Nephron (organoid): ENCODE measurements at regions not wholly inside any gene's neighbourhood (a gene's known extent, or its start where the extent isn't known, plus 50 kb on each side); places are given as distances from the start of the nearest gene placed in this dataset.
A peak's percentile ranks its signal among the peaks of the same experiment; 100 is the strongest.

ENCODE experiments used
- H3K27ac Mint-ChIP-seq, 3 experiments: 2 replicates each; pipeline ENCODE4 v1.8.0; 2020; ENCODE audit warnings: mixed read lengths in 3 of 3, mild to moderate bottlenecking in 2 of 3, moderate library complexity in 1 of 3
- H3K27me3 Mint-ChIP-seq: 2 replicates; pipeline ENCODE4 v1.8.0; 2021; ENCODE audit warnings: low read depth, mild to moderate bottlenecking, moderate library complexity, mixed read lengths
- H3K36me3 Mint-ChIP-seq: 2 replicates; pipeline ENCODE4 v1.8.0; 2020; ENCODE audit warnings: low read depth, mixed read lengths
- H3K4me1 Mint-ChIP-seq: 2 replicates; pipeline ENCODE4 v1.8.0; 2020; ENCODE audit warnings: mixed read lengths
- H3K4me3 Mint-ChIP-seq, 3 experiments: 2 replicates each; pipeline ENCODE4 v1.8.0; 2020; ENCODE audit warnings: mild to moderate bottlenecking in 3 of 3, mixed read lengths in 3 of 3, moderate library complexity in 2 of 3
- H3K9me3 Mint-ChIP-seq: 2 replicates; pipeline ENCODE4 v1.8.0; 2020; ENCODE audit warnings: mixed read lengths
- CTCF ChIP-seq, 3 experiments: fragments of 200-600 bp; sonication (generic); IDR thresholded peaks; one replicate each; pipeline ENCODE4 v1.5.0; 2021; ENCODE audit warnings: antibody characterized with exemption in 3 of 3; ENCODE audit not compliant: unreplicated experiment in 3 of 3

GRCh38 chr5:68409259-68409658 lies 193.7 kb downstream of the PIK3R1 start:
- Mint-ChIP-seq H3K4me3 (no peak overlapping the region), H3K27ac (no peak overlapping the region), H3K9me3 (no peaks in the 10 kb centered on the region), H3K27me3 (peaks cover 3% of the 10 kb centered on the region), H3K4me1 (peaks cover 19% of the 10 kb centered on the region), H3K36me3 (no peaks in the 10 kb centered on the region)
- TF ChIP-seq CTCF (IDR thresholded peaks at IDR 0.05; ENCODE audit: unreplicated experiment in 3 of 3): no peak

GRCh38 chr5:68411161-68411560 lies 195.6 kb downstream of the PIK3R1 start:
- no peaks in the 10 kb centered on the region for H3K36me3 Mint-ChIP-seq
- no peak for TF ChIP-seq CTCF (IDR thresholded peaks at IDR 0.05; ENCODE audit: unreplicated experiment in 3 of 3)
- H3K4me3 Mint-ChIP-seq: no peak overlapping the region
- no peaks in the 10 kb centered on the region for H3K9me3 Mint-ChIP-seq
- H3K27ac Mint-ChIP-seq: no peak overlapping the region
- peaks cover 34% of the 10 kb centered on the region for H3K4me1 Mint-ChIP-seq
- H3K27me3 Mint-ChIP-seq: peaks cover 3% of the 10 kb centered on the region

GRCh38 chr5:68415177-68416085 lies 199.9 kb downstream of the PIK3R1 start:
- Mint-ChIP-seq H3K36me3 (no peaks in the 10 kb centered on the region), H3K27me3 (peaks cover 3% of the 10 kb centered on the region), H3K27ac (peak overlapping the region; percentile 59 to 87 (median 60)), H3K4me1 (peaks cover 46% of the 10 kb centered on the region), H3K4me3 (no peak overlapping the region), H3K9me3 (no peaks in the 10 kb centered on the region)
- TF ChIP-seq CTCF (IDR thresholded peaks at IDR 0.05; ENCODE audit: unreplicated experiment in 3 of 3): no peak

- Mint-ChIP-seq H3K9me3 (no peaks in the 10 kb centered on the region), H3K4me3 (no peak overlapping the region), H3K4me1 (peaks cover 58% of the 10 kb centered on the region), H3K27me3 (peaks cover 3% of the 10 kb centered on the region), H3K36me3 (no peaks in the 10 kb centered on the region), H3K27ac (no peak overlapping the region)
- TF ChIP-seq CTCF (IDR thresholded peaks at IDR 0.05; ENCODE audit: unreplicated experiment in 3 of 3): no peak
These were observed 201.2 kb downstream of the PIK3R1 start for GRCh38 chr5:68416714-68417113.

- no peak overlapping the region for H3K4me3 Mint-ChIP-seq
- no peak for TF ChIP-seq CTCF (IDR thresholded peaks at IDR 0.05; ENCODE audit: unreplicated experiment in 3 of 3)
These were observed 202.6 kb downstream of the PIK3R1 start for GRCh38 chr5:68418201-68418600.

GRCh38 chr5:68418680-68419079 lies 203.1 kb downstream of the PIK3R1 start:
- H3K4me3 Mint-ChIP-seq: no peak overlapping the region
- no peaks in the 10 kb centered on the region for H3K36me3 Mint-ChIP-seq
- H3K27ac Mint-ChIP-seq: peak overlapping the region; percentile 26 to 73 (median 71)
- H3K4me1 Mint-ChIP-seq: peaks cover 74% of the 10 kb centered on the region
- no peaks in the 10 kb centered on the region for H3K9me3 Mint-ChIP-seq
- TF ChIP-seq CTCF (IDR thresholded peaks at IDR 0.05; ENCODE audit: unreplicated experiment in 3 of 3): no peak
- H3K27me3 Mint-ChIP-seq: no peaks in the 10 kb centered on the region

More at GRCh38 chr5:68418201-68418600, 202.6 kb downstream of the PIK3R1 start:
- H3K4me1 Mint-ChIP-seq: peaks cover 70% of the 10 kb centered on the region
- H3K27ac Mint-ChIP-seq: no peak overlapping the region
- no peaks in the 10 kb centered on the region for H3K27me3 Mint-ChIP-seq
- no peaks in the 10 kb centered on the region for H3K9me3 Mint-ChIP-seq
- H3K36me3 Mint-ChIP-seq: no peaks in the 10 kb centered on the region
